NCI-H345 (cell line): ENCODE measurements at regions not wholly inside any gene's neighbourhood (a gene's known extent, or its start where the extent isn't known, plus 50 kb on each side); places are given as distances from the start of the nearest gene placed in this dataset.
A peak's percentile ranks its signal among the peaks of the same experiment; 100 is the strongest.

Experiments used
- DNase-seq: peaks from one replicate; lab custom pipeline; 2025; lab: John Stamatoyannopoulos, UW

GRCh38 chr2:51650769-51651168 is 618.8 kb upstream of the NRXN1 start:
- no peak for DNase-seq

DNA sequence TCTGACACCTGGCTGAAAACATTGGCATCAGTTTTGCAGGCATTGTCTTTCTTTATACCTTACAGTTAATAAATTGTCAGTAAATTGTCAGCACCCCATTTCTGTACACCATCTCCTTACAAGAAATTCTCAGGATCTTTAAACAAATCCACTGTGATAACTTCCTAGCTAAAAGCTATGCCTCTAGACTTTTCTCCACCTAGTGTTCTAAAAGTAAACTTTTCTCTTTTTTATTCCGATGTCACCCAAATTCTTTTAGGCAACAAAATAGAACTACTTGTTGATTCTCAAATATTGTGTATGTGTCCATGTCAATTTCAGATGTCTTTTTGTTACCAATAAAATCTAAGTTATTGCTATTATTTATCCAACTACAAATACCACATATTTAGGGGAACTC is 617.4 kb upstream of the NRXN1 start:
- no peak for DNase-seq

GRCh38 chr2:51638811-51639210 is 606.9 kb upstream of the NRXN1 start:
- DNase-seq: peak; percentile 47

DNA sequence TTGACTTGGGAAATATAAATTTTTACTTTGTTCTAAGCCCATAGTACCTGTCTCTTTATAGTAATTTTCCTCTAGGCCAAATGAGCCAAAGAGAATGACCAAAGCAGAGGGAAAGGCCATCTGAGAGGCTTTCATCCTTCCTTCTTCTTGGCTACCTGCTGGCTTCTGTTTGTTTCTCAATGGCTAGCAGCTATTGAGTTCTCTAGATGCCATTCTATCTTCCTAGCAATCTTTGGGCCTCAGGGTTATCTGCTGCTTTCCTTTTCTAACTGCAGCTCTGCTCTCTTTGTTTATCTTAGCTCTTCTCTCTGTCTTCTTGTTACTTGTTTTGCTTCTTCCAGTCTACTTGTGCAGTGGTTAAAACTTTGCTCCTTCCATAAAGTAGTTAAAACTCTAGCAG is 601.1 kb upstream of the NRXN1 start:
- DNase-seq: no peak

GRCh38 chr2:51629406-51629805 is 597.5 kb upstream of the NRXN1 start:
- no peak for DNase-seq

DNA sequence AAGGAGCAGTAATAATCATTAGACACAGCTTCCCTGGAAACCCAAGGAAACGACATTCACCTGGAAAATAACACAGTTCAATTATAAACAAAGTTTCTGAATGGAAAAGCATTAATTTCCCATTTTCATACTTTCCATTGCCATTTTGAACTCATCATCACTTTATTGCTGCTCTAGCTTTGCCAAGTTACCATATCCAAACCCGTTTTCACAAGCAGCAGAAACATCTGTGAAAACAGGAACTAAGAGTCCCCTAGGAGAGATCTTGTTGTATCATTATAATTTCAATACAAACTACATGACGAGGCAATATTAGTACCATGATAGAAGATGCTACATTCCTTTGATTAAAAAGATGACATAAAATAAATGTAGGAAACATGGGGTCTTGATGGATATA is 597.0 kb upstream of the NRXN1 start:
- DNase-seq: no peak

DNA sequence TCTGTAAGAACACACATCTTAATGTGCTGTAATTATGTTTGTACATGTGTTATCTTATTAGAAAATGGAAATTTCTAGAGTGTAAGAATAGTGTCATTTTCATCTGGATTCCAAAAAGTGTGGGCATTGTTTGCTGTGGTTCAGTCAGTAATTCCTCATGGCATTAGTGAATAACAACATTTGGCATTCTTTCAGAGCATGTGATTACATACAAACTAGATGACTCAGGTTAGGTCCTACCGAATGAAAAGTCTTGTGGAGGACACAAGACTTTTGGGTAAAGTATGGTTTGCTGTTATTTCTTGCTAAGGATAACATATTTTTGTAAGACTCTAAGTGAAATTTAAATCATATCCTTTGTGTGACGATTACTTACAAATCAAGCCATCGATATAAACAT is 593.1 kb upstream of the NRXN1 start:
- DNase-seq: no peak

DNA sequence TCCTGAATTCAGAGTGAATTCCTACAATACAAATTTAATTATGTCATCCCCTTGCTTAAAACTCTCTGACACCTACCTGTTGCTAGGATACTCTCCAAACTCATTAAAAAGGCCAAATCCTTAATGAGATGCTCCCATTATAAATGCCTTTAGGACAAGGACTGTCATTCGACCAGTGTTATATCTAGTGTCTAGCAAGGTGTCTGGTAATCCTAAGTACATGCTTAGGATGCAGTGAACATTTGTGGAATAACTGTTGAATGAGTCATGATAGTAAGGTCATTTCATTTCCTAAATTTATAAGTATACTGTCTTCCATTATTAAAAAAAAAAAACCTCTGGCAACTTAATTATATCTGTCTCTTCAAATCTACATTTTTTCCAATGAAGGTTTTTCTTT is 588.9 kb upstream of the NRXN1 start:
- DNase-seq: no peak

- DNase-seq: no peak
These were observed 588.0 kb upstream of the NRXN1 start for GRCh38 chr2:51619961-51620360.

- DNase-seq: no peak
These were observed 580.5 kb upstream of the NRXN1 start for GRCh38 chr2:51612387-51612786.

GRCh38 chr2:51601706-51602105 is 569.8 kb upstream of the NRXN1 start:
- DNase-seq: no peak

GRCh38 chr2:51597086-51597485 is 565.2 kb upstream of the NRXN1 start:
- DNase-seq: no peak

- DNase-seq: no peak
These were observed 563.9 kb upstream of the NRXN1 start for GRCh38 chr2:51595836-51596235.

GRCh38 chr2:51581636-51582267 is 549.8 kb upstream of the NRXN1 start:
- DNase-seq: no peak

- DNase-seq: no peak
These were observed 547.5 kb upstream of the NRXN1 start for GRCh38 chr2:51579412-51579811.

GRCh38 chr2:51575181-51575580 is 543.2 kb upstream of the NRXN1 start:
- no peak for DNase-seq

- DNase-seq: no peak
These were observed 527.1 kb upstream of the NRXN1 start for GRCh38 chr2:51559026-51559425.

DNA sequence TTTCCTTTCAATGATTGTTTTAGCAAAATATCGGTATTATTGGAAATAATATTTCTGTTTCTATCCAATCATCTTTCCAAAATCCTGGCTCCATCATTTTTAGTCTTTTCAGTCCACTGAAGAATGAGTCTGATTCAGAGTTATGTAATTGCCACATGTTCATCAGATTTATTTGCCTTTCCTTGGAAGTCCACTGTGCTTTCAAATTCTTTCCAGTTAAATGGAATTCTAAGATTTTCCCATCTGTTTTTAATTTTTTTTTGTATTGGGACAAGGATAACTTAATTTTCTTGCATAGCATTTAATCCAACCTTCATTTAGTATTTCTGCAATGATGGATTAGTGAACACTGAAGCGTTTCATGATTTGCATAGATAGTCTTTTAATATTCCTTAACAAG is 521.5 kb upstream of the NRXN1 start:
- DNase-seq: no peak

GRCh38 chr2:51535763-51536162 is 503.8 kb upstream of the NRXN1 start:
- DNase-seq: no peak

DNA sequence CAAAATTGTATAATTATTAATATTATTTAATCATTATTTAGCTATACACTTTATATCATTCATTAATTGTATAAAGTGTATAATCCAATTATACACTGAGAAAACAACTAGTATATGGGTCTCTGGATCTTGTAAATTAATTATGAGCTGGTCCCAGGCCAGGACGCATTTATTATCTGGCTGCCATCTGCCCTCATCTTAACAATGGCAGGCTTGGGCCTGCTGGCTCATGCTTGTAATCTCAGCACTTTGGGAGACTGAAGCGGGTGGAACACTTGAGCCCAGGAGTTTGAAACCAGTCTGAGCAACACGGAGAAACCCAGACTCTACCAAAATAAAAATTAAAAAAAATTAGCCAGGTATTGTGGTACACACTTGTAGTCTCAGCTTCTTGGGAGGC is 502.2 kb upstream of the NRXN1 start:
- DNase-seq: no peak

DNA sequence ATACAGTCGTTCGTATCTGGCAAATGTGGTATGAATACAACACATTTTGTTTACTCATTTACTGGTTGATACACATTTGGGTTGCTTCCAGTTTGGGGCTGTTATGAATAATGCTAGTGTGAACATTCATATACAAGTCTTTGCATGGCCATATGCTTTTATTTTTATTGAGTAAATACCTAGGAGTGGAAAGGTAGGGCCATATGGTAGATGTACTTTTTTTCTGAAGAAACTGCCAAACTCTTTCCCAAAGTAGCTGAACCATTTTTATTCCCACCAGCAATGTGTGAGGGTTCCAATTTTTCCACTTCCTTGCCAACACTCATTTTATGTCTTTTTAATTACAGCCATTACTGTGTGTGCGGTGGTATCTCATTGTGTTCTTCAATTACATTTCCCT is 496.2 kb upstream of the NRXN1 start:
- no peak for DNase-seq

- DNase-seq: no peak
These were observed 494.8 kb upstream of the NRXN1 start for GRCh38 chr2:51526766-51527165.

DNA sequence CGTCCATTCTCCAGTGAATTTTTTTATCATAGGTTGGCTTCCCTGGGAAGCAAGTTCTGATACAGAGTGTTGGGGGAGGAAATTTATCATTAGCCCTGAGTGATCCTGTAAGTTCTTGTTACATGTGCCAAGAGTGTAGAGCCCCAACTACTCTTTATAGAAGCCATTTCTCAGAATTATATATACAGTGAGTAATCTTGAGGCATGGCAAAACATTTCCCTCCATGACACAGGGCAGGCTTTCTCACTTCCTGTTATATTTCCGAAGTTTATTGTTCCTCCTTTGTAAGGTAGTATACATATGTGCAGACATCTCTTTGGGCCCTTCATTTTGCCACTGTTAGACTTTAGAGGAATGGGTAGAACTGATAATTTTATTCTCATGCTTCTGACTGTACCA is 484.7 kb upstream of the NRXN1 start:
- no peak for DNase-seq

DNA sequence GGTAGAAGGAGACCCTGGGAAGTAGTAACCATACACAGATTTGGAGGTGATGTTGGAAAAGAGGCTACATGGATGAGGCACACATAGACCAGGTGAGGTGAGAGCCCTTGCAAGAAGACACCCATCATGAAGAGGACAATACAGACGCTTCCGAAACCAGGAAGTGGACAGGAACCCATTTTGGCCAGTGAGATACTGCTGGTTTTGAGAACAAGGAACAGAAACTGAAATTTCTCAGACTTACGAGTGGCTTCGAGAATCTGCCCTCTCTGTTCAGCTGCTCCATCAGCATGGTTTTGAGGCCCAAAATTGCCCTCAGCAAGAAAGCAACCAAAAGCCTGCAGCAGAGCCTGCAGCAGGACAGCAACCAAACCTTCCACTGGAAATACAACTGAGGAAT is 479.1 kb upstream of the NRXN1 start:
- no peak for DNase-seq

- no peak for DNase-seq
These were observed 478.4 kb upstream of the NRXN1 start for GRCh38 chr2:51510303-51510702.
